Psoas muscle (tissue), 7 donors: ENCODE measurements at regions not wholly inside any gene's neighbourhood (a gene's known extent, or its start where the extent isn't known, plus 50 kb on each side); places are given as distances from the start of the nearest gene placed in this dataset.

Source experiments
- ATAC-seq, 4 donors: fragments of 200-7000 bp; cut with Tn5 transposase; one replicate each; pipeline ENCODE4 v1.9.1; 2020; ENCODE audit warnings: moderate library complexity in 3 of 4, mild to moderate bottlenecking in 2 of 4
- DNase-seq, 2 donors: peaks; one replicate each; pipeline ENCODE4 v3.0.0-alpha.2; 2020
- H3K27ac ChIP-seq: fragments of 200-600 bp; one replicate; pipeline ENCODE4 v1.8.0; 2022
- H3K27me3 ChIP-seq, 3 donors: fragments of 200-600 bp in 1 of 3; one replicate each; pipeline versions ENCODE4 v1.6.1 to v1.8.0; 2013 to 2022; ENCODE audit warnings: low read length in 2 of 3, mild to moderate bottlenecking in 2 of 3, moderate library complexity in 1 of 3; ENCODE audit not compliant: insufficient read depth in 3 of 3
- H3K36me3 ChIP-seq, 2 donors: fragments of 200-600 bp in 1 of 2; one replicate each; pipeline versions ENCODE4 v1.6.1 to v1.8.0; 2013 to 2022; ENCODE audit warnings: low read depth in 1 of 2, mild to moderate bottlenecking in 1 of 2, moderate library complexity in 1 of 2; ENCODE audit not compliant: insufficient read depth in 1 of 2
- H3K4me1 ChIP-seq: fragments of 200-600 bp; one replicate; pipeline ENCODE4 v1.8.0; 2022
- H3K4me3 ChIP-seq: fragments of 200-600 bp; one replicate; pipeline ENCODE4 v1.8.0; 2022; ENCODE audit warnings: mild to moderate bottlenecking
- H3K9me3 ChIP-seq: fragments of 200-600 bp; one replicate; pipeline ENCODE4 v1.8.0; 2022
- WGBS, 3 donors: extraction: QIAGEN DNeasy Blood & Tissue Kit; methylation state at CpG; one replicate each; pipeline versions ENCODE4 v1.1.6 to v1.1.7; 2013; 5-methylcytosine and 5-hydroxymethylcytosine counted together
- intact Hi-C, 2 donors: fragments of 100-400 bp; cut with DNase I; formaldehyde crosslinking; loops; one replicate each; pipeline versions ENCODE4 v1.11.0 to v1.14.2; 2022
- TF ChIP-seq, protein P1 (sequence below): fragments of 200-600 bp; IDR thresholded peaks from one replicate; pipeline ENCODE4 v1.8.0; 2022; ENCODE audit warnings: antibody characterized with exemption
- donor health status: healthy with polysubstance abuse.
- donor health status: DM: no; HTN: no; CAD: no; lungs with moderate emphysema.
- donor health status: Bipolar disorder and iron deficiency.
- donor health status: healthy.
- donor health status: DM: yes; HTN: yes; CAD: no.
- donor health status: DM: no; HTN: no; CAD: no.
- donor health status: DM: yes; HTN: yes; CAD: no.

DNA sequence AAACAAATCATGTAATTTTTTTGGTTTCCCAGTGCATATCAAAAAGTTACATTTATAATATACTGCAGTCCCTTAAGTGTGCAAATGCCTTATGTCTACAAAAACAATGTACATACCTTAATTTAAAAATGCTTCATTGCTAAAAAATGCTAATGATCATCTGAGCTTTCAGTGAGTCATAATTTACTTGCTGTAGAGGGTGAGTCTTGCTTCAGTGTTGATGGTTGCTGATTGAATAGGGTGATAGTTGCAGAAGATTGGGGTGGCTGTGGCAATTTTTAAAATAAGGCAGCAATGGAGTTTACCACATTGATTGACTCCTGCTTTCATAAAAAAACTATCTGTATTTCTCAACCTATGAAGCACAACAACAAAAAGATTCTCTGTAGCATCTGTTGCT is 613.9 kb downstream of the TBC1D4 start:
- no peak overlapping the region for H3K4me3 ChIP-seq
- intact Hi-C loops, result no loop called here
- H3K27me3 ChIP-seq, result no peaks in the 10 kb centered on the region
- H3K27ac ChIP-seq, result no peak overlapping the region
- H3K4me1 ChIP-seq, result no peaks in the 10 kb centered on the region
- TF ChIP-seq, protein P1, sequence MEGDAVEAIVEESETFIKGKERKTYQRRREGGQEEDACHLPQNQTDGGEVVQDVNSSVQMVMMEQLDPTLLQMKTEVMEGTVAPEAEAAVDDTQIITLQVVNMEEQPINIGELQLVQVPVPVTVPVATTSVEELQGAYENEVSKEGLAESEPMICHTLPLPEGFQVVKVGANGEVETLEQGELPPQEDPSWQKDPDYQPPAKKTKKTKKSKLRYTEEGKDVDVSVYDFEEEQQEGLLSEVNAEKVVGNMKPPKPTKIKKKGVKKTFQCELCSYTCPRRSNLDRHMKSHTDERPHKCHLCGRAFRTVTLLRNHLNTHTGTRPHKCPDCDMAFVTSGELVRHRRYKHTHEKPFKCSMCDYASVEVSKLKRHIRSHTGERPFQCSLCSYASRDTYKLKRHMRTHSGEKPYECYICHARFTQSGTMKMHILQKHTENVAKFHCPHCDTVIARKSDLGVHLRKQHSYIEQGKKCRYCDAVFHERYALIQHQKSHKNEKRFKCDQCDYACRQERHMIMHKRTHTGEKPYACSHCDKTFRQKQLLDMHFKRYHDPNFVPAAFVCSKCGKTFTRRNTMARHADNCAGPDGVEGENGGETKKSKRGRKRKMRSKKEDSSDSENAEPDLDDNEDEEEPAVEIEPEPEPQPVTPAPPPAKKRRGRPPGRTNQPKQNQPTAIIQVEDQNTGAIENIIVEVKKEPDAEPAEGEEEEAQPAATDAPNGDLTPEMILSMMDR, result no peak
- no peaks in the 10 kb centered on the region for H3K36me3 ChIP-seq
- ATAC-seq, result no peak
- H3K9me3 ChIP-seq, result no peaks in the 10 kb centered on the region
- DNase-seq, result no peak

DNA sequence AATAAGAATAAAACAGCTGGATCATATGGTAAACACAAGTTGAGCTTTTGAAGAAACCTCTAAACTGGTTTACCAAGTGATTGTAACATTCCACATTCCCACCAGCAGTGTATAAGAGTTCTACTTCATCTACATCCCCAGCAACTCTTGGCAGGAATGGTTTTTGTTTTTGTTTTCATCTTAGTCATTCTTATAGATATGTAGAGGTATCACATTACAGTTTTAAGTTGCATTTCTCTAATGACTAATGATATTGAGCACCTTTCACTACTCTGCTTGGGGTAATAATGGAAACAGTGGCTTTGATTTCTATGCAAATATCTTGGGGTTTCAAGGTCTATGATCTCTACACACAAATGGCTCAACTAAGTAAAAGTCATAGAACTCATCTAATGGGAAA is 614.5 kb downstream of the TBC1D4 start:
- ATAC-seq (no peak), DNase-seq (no peak)
- TF ChIP-seq, protein P1, result no peak
- H3K27me3 ChIP-seq, result no peaks in the 10 kb centered on the region
- no peaks in the 10 kb centered on the region for H3K9me3 ChIP-seq
- intact Hi-C loops, result no loop called here
- H3K4me3 ChIP-seq, result no peak overlapping the region
- no peaks in the 10 kb centered on the region for H3K36me3 ChIP-seq
- H3K27ac ChIP-seq, result no peak overlapping the region
- H3K4me1 ChIP-seq, result no peaks in the 10 kb centered on the region

DNA sequence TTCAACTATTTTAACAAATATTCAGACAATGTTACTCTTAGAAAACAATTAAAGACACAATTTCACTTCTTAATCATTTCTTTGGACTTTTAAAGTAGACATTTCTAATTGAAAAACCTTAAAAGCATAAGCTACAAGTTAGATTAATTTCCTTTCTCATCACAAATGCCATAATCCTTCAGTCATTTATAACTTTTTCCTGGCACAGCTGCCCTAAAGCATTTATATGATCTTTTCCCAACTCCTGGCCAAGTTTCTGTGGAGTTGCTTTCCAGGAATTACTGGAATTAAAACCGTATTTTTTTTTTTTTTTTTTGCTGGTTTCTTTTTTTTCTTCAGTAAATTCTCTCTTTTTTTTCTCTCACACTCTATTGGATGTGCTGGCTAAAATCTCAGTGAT is 615.9 kb downstream of the TBC1D4 start:
- no peak overlapping the region for H3K4me3 ChIP-seq
- ATAC-seq (no peak), DNase-seq (no peak)
- no peaks in the 10 kb centered on the region for H3K36me3 ChIP-seq
- no peak overlapping the region for H3K27ac ChIP-seq
- intact Hi-C loops, result no loop called here
- WGBS, 3 donors, result 0% methylated on average over 1 of the region's 1 CpG
- no peaks in the 10 kb centered on the region for H3K9me3 ChIP-seq
- TF ChIP-seq, protein P1, result no peak
- no peaks in the 10 kb centered on the region for H3K4me1 ChIP-seq
- no peaks in the 10 kb centered on the region for H3K27me3 ChIP-seq

DNA sequence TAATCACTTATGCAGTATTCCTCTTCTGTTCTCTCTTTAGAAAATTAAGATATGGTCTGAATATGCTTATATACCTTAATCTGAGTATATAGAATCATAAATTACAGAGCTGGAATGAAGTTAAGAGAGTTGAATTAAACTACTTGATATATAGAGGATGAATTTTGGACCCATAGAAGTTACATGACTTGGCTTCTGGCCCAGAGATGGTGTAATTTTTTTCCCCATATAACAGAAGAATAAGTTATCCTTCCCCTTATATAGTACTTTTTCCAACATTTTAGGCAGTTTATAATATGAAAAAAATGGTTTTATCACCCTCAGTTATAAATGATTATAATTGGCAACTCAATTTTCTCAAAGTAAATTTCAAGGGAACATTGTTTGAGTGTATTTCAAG is 616.3 kb downstream of the TBC1D4 start:
- no peaks in the 10 kb centered on the region for H3K27me3 ChIP-seq
- no peaks in the 10 kb centered on the region for H3K36me3 ChIP-seq
- H3K27ac ChIP-seq, result no peak overlapping the region
- H3K4me1 ChIP-seq, result no peaks in the 10 kb centered on the region
- TF ChIP-seq, protein P1, result no peak
- DNase-seq, result no peak
- no peak overlapping the region for H3K4me3 ChIP-seq
- intact Hi-C loops, result no loop called here
- H3K9me3 ChIP-seq, result no peaks in the 10 kb centered on the region
- ATAC-seq, result no peak

DNA sequence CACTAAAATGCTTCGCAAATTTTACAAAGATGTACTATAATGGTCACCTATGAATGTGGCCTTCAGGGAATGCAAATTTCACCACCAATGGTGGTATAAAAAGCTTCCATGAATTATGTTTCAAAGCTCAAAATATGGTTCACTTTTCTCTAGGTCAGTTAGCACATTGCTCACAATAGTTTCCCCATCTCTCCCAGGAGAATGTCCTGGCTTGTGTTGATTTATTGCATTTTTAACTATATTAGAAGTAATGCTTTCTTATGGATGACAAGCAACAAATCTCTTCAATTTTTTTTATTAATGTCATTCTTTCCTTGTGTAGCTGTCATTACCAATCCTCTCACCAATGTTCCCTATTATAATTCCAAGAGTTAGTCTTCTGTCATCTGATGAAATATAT is 621.2 kb downstream of the TBC1D4 start:
- no peak overlapping the region for H3K4me3 ChIP-seq
- TF ChIP-seq, protein P1, result no peak
- 92 to 97% (median 93%) methylated on average over 1 of the region's 1 CpG for WGBS, 3 donors
- H3K9me3 ChIP-seq, result no peaks in the 10 kb centered on the region
- H3K27me3 ChIP-seq, result no peaks in the 10 kb centered on the region
- no peaks in the 10 kb centered on the region for H3K4me1 ChIP-seq
- ATAC-seq, result no peak
- DNase-seq, result no peak
- H3K36me3 ChIP-seq, result no peaks in the 10 kb centered on the region
- intact Hi-C loops, result no loop called here
- no peak overlapping the region for H3K27ac ChIP-seq
